ENCODE measurements at regions not wholly inside any gene's neighbourhood (a gene's known extent, or its start where the extent isn't known, plus 50 kb on each side); places are given as distances from the start of the nearest gene placed in this dataset.

- Histone ChIP-seq H3K27ac (ENCODE audit: low read depth in 2 of 2, low read length in 1 of 2) (no peak overlapping the region), H3K4me1 (ENCODE audit: control insufficient read depth in 2 of 2, insufficient read depth in 2 of 2, low read length in 1 of 2) (no peaks in the 10 kb centered on the region), H3K27me3 (ENCODE audit: control insufficient read depth in 1 of 2, insufficient read depth in 2 of 2, low read length in 2 of 2) (no peaks in the 10 kb centered on the region), H3K9me3 (ENCODE audit: control insufficient read depth in 2 of 2, insufficient read depth in 1 of 2, low read depth in 1 of 2, low read length in 1 of 2) (no peaks in the 10 kb centered on the region), H3K4me3 (ENCODE audit: low read depth in 1 of 2, low read length in 2 of 2) (no peak overlapping the region), H3K36me3 (ENCODE audit: control insufficient read depth in 2 of 2, insufficient read depth in 2 of 2, low read length in 1 of 2) (no peaks in the 10 kb centered on the region)
- 90 to 91% methylated on average over 8 of the region's 8 CpGs for WGBS, 2 donors
These were observed 543.5 kb upstream of the PTBP2 start for GRCh38 chr1:96178053-96178452.

GRCh38 chr1:96183485-96183884, 538.1 kb upstream of the PTBP2 start:
- H3K9me3 ChIP-seq (ENCODE audit: control insufficient read depth in 2 of 2, insufficient read depth in 1 of 2, low read depth in 1 of 2, low read length in 1 of 2) = no peaks in the 10 kb centered on the region
- H3K27ac ChIP-seq (ENCODE audit: low read depth in 2 of 2, low read length in 1 of 2) = no peak overlapping the region
- no peaks in the 10 kb centered on the region for H3K27me3 ChIP-seq (ENCODE audit: control insufficient read depth in 1 of 2, insufficient read depth in 2 of 2, low read length in 2 of 2)
- no peak overlapping the region for H3K4me3 ChIP-seq (ENCODE audit: low read depth in 1 of 2, low read length in 2 of 2)
- H3K4me1 ChIP-seq (ENCODE audit: control insufficient read depth in 2 of 2, insufficient read depth in 2 of 2, low read length in 1 of 2) = no peaks in the 10 kb centered on the region
- no peaks in the 10 kb centered on the region for H3K36me3 ChIP-seq (ENCODE audit: control insufficient read depth in 2 of 2, insufficient read depth in 2 of 2, low read length in 1 of 2)
- 55 to 72% methylated on average over 2 of the region's 2 CpGs for WGBS, 2 donors

DNA sequence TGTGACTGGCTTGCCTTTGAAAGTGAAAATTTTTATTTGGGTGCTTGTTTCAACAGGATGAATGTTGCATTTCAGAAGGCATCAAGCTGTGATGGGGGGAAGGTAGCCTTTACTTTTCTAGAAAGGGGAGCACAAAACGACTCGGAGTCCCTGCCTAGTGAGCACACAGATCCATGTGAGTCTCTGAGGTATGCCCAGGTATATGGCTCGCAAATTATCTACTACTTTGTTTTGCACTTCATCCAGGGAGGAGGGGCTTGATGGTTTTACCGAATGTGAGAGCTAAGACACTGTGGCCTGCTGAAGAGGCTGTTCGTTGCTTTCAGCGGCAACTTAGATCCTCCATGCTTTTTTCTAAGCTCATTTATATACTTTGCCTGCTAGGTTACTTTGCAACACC, 537.7 kb upstream of the PTBP2 start:
- Histone ChIP-seq H3K27ac (ENCODE audit: low read depth in 2 of 2, low read length in 1 of 2) (no peak overlapping the region), H3K36me3 (ENCODE audit: control insufficient read depth in 2 of 2, insufficient read depth in 2 of 2, low read length in 1 of 2) (no peaks in the 10 kb centered on the region), H3K27me3 (ENCODE audit: control insufficient read depth in 1 of 2, insufficient read depth in 2 of 2, low read length in 2 of 2) (no peaks in the 10 kb centered on the region), H3K4me3 (ENCODE audit: low read depth in 1 of 2, low read length in 2 of 2) (no peak overlapping the region), H3K4me1 (ENCODE audit: control insufficient read depth in 2 of 2, insufficient read depth in 2 of 2, low read length in 1 of 2) (no peaks in the 10 kb centered on the region), H3K9me3 (ENCODE audit: control insufficient read depth in 2 of 2, insufficient read depth in 1 of 2, low read depth in 1 of 2, low read length in 1 of 2) (no peaks in the 10 kb centered on the region)
- 70 to 71% methylated on average over 6 of the region's 6 CpGs for WGBS, 2 donors

GRCh38 chr1:96185181-96185580, 536.4 kb upstream of the PTBP2 start:
- Histone ChIP-seq H3K36me3 (ENCODE audit: control insufficient read depth in 2 of 2, insufficient read depth in 2 of 2, low read length in 1 of 2) (no peaks in the 10 kb centered on the region), H3K27ac (ENCODE audit: low read depth in 2 of 2, low read length in 1 of 2) (no peak overlapping the region), H3K9me3 (ENCODE audit: control insufficient read depth in 2 of 2, insufficient read depth in 1 of 2, low read depth in 1 of 2, low read length in 1 of 2) (no peaks in the 10 kb centered on the region), H3K27me3 (ENCODE audit: control insufficient read depth in 1 of 2, insufficient read depth in 2 of 2, low read length in 2 of 2) (no peaks in the 10 kb centered on the region), H3K4me1 (ENCODE audit: control insufficient read depth in 2 of 2, insufficient read depth in 2 of 2, low read length in 1 of 2) (no peaks in the 10 kb centered on the region), H3K4me3 (ENCODE audit: low read depth in 1 of 2, low read length in 2 of 2) (no peak overlapping the region)
- WGBS, 2 donors = 63 to 76% methylated on average over 2 of the region's 2 CpGs

GRCh38 chr1:96187020-96187419, 534.6 kb upstream of the PTBP2 start:
- Histone ChIP-seq H3K4me1 (ENCODE audit: control insufficient read depth in 2 of 2, insufficient read depth in 2 of 2, low read length in 1 of 2) (no peaks in the 10 kb centered on the region), H3K27me3 (ENCODE audit: control insufficient read depth in 1 of 2, insufficient read depth in 2 of 2, low read length in 2 of 2) (no peaks in the 10 kb centered on the region), H3K4me3 (ENCODE audit: low read depth in 1 of 2, low read length in 2 of 2) (no peak overlapping the region), H3K9me3 (ENCODE audit: control insufficient read depth in 2 of 2, insufficient read depth in 1 of 2, low read depth in 1 of 2, low read length in 1 of 2) (no peaks in the 10 kb centered on the region), H3K36me3 (ENCODE audit: control insufficient read depth in 2 of 2, insufficient read depth in 2 of 2, low read length in 1 of 2) (no peaks in the 10 kb centered on the region), H3K27ac (ENCODE audit: low read depth in 2 of 2, low read length in 1 of 2) (no peak overlapping the region)
- 57 to 69% methylated on average over 1 of the region's 1 CpG for WGBS, 2 donors

GRCh38 chr1:96191165-96191564, 530.4 kb upstream of the PTBP2 start:
- Histone ChIP-seq H3K4me3 (ENCODE audit: low read depth in 1 of 2, low read length in 2 of 2) (no peak overlapping the region), H3K9me3 (ENCODE audit: control insufficient read depth in 2 of 2, insufficient read depth in 1 of 2, low read depth in 1 of 2, low read length in 1 of 2) (peaks cover 0 to 2% of the 10 kb centered on the region in 2 donors), H3K27ac (ENCODE audit: low read depth in 2 of 2, low read length in 1 of 2) (no peak overlapping the region), H3K27me3 (ENCODE audit: control insufficient read depth in 1 of 2, insufficient read depth in 2 of 2, low read length in 2 of 2) (no peaks in the 10 kb centered on the region), H3K36me3 (ENCODE audit: control insufficient read depth in 2 of 2, insufficient read depth in 2 of 2, low read length in 1 of 2) (no peaks in the 10 kb centered on the region), H3K4me1 (ENCODE audit: control insufficient read depth in 2 of 2, insufficient read depth in 2 of 2, low read length in 1 of 2) (no peaks in the 10 kb centered on the region)
- 34 to 74% methylated on average over 2 of the region's 2 CpGs for WGBS, 2 donors

DNA sequence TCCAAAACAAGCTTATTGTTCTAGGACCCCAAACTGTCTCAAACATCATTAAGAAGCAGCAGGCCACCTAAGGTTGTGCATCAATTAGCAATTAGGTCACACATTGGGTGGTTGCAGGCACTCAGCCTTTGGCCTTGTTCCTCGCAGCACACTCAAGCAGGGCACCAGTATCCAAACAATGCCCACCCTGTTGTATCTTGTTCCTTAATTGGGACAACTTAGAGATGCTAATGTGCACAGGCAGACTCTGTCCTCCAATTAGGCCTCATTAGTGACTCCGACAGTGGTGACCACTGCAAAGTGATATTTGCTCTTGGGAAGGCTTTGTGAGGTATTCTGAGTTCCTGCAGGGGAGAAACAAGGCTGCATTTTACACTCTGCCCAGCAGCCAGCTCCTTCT, 515.1 kb upstream of the PTBP2 start:
- no peak overlapping the region for H3K27ac ChIP-seq (ENCODE audit: low read depth in 2 of 2, low read length in 1 of 2)
- H3K4me3 ChIP-seq (ENCODE audit: low read depth in 1 of 2, low read length in 2 of 2) = no peak overlapping the region
- H3K4me1 ChIP-seq (ENCODE audit: control insufficient read depth in 2 of 2, insufficient read depth in 2 of 2, low read length in 1 of 2) = no peaks in the 10 kb centered on the region
- 71 to 85% methylated on average over 2 of the region's 2 CpGs for WGBS, 2 donors
- no peaks in the 10 kb centered on the region for H3K27me3 ChIP-seq (ENCODE audit: control insufficient read depth in 1 of 2, insufficient read depth in 2 of 2, low read length in 2 of 2)
- no peaks in the 10 kb centered on the region for H3K9me3 ChIP-seq (ENCODE audit: control insufficient read depth in 2 of 2, insufficient read depth in 1 of 2, low read depth in 1 of 2, low read length in 1 of 2)
- H3K36me3 ChIP-seq (ENCODE audit: control insufficient read depth in 2 of 2, insufficient read depth in 2 of 2, low read length in 1 of 2) = no peaks in the 10 kb centered on the region

DNA sequence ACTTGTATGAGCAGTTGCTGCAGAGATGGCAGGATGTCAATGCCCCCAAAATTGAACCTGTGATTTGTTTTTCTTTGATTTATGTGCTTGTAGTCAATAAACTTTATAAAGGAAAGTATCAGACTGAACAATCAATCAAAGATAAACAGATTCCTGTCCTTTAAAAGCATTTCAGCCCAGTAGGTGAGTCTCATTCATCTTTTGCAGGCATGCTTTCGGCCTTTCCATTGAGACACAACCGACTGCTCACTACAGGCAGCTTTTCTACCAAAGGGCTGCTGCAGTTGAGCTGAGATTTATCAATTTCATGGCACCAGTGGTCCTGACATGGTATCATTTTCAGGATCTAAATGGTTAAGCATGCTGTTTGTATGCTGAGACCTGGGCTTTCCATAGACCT, 513.6 kb upstream of the PTBP2 start:
- no peaks in the 10 kb centered on the region for H3K27me3 ChIP-seq (ENCODE audit: control insufficient read depth in 1 of 2, insufficient read depth in 2 of 2, low read length in 2 of 2)
- H3K36me3 ChIP-seq (ENCODE audit: control insufficient read depth in 2 of 2, insufficient read depth in 2 of 2, low read length in 1 of 2) = no peaks in the 10 kb centered on the region
- H3K27ac ChIP-seq (ENCODE audit: low read depth in 2 of 2, low read length in 1 of 2) = no peak overlapping the region
- no peaks in the 10 kb centered on the region for H3K9me3 ChIP-seq (ENCODE audit: control insufficient read depth in 2 of 2, insufficient read depth in 1 of 2, low read depth in 1 of 2, low read length in 1 of 2)
- no peak overlapping the region for H3K4me3 ChIP-seq (ENCODE audit: low read depth in 1 of 2, low read length in 2 of 2)
- H3K4me1 ChIP-seq (ENCODE audit: control insufficient read depth in 2 of 2, insufficient read depth in 2 of 2, low read length in 1 of 2) = no peaks in the 10 kb centered on the region
- WGBS, 2 donors = 76 to 90% methylated on average over 2 of the region's 2 CpGs

DNA sequence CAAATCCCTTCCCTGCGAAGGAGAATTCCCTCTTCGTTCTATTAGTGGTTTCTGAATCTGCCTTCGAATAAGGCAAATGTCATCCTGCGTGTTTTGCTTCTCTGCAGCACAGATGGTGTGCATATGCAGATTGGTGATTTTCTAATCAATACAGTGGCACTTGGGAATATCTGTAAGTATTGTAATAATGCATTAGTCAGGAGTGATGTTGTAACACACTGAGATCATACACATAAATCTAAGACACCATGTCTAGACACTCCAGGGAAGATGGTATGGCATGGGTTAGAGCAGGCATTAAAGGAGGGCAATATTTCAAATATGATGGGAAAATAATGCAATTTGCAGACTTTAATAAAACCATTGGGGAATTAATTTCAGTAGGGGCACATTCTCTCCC, 513.2 kb upstream of the PTBP2 start:
- Histone ChIP-seq H3K4me1 (ENCODE audit: control insufficient read depth in 2 of 2, insufficient read depth in 2 of 2, low read length in 1 of 2) (no peaks in the 10 kb centered on the region), H3K36me3 (ENCODE audit: control insufficient read depth in 2 of 2, insufficient read depth in 2 of 2, low read length in 1 of 2) (no peaks in the 10 kb centered on the region), H3K4me3 (ENCODE audit: low read depth in 1 of 2, low read length in 2 of 2) (no peak overlapping the region), H3K27ac (ENCODE audit: low read depth in 2 of 2, low read length in 1 of 2) (no peak overlapping the region), H3K27me3 (ENCODE audit: control insufficient read depth in 1 of 2, insufficient read depth in 2 of 2, low read length in 2 of 2) (no peaks in the 10 kb centered on the region), H3K9me3 (ENCODE audit: control insufficient read depth in 2 of 2, insufficient read depth in 1 of 2, low read depth in 1 of 2, low read length in 1 of 2) (no peaks in the 10 kb centered on the region)
- 95% methylated on average over 4 of the region's 4 CpGs for WGBS, 2 donors

GRCh38 chr1:96210054-96210453, 511.5 kb upstream of the PTBP2 start:
- H3K9me3 ChIP-seq (ENCODE audit: control insufficient read depth in 2 of 2, insufficient read depth in 1 of 2, low read depth in 1 of 2, low read length in 1 of 2) = no peaks in the 10 kb centered on the region
- no peak overlapping the region for H3K27ac ChIP-seq (ENCODE audit: low read depth in 2 of 2, low read length in 1 of 2)
- H3K27me3 ChIP-seq (ENCODE audit: control insufficient read depth in 1 of 2, insufficient read depth in 2 of 2, low read length in 2 of 2) = no peaks in the 10 kb centered on the region
- no peaks in the 10 kb centered on the region for H3K4me1 ChIP-seq (ENCODE audit: control insufficient read depth in 2 of 2, insufficient read depth in 2 of 2, low read length in 1 of 2)
- H3K4me3 ChIP-seq (ENCODE audit: low read depth in 1 of 2, low read length in 2 of 2) = no peak overlapping the region
- 81 to 82% methylated on average over 4 of the region's 4 CpGs for WGBS, 2 donors
- H3K36me3 ChIP-seq (ENCODE audit: control insufficient read depth in 2 of 2, insufficient read depth in 2 of 2, low read length in 1 of 2) = no peaks in the 10 kb centered on the region

All from esophagus (tissue), 2 donors.